ENCODE measurements at regions not wholly inside any gene's neighbourhood (a gene's known extent, or its start where the extent isn't known, plus 50 kb on each side); places are given as distances from the start of the nearest gene placed in this dataset.
"Not testable (repeated sequence)": the region's sequence is repeated elsewhere in the genome, so short reads cannot be mapped to it uniquely, and the experiment has no call there.

- DNase-seq (ENCODE audit: low read depth in 2 of 2), result no peak
Observed at GRCh38 chr3:81863756-81864155, 102.3 kb upstream of the GBE1 start.

DNA sequence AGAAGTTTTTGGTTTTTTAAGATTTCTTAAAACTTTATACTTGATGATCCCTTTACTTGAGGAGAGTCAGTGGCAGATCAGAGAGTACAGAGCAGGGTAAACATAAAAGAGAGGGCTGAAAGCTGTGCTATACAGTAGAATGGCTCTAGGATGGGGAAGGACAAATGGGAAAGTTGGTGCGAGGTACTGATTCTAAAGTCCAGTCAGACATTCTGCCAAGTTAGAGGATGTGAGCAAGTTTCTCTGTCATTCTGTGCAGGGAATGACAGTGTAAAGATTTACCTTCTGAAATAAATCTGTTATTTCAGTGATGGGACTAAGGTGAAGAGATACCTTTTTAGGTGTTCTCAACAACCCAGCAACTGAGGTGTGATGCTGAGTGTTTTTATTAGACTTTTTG is 100.1 kb upstream of the GBE1 start:
- no peak for DNase-seq (ENCODE audit: low read depth in 2 of 2)

- no peak for DNase-seq (ENCODE audit: low read depth in 2 of 2)
Observed at GRCh38 chr3:81859524-81859923, 98.1 kb upstream of the GBE1 start.

GRCh38 chr3:81853431-81853830 is 92.0 kb upstream of the GBE1 start:
- DNase-seq (ENCODE audit: low read depth in 2 of 2), result no peak

- no peak for DNase-seq (ENCODE audit: low read depth in 2 of 2)
Observed at GRCh38 chr3:81851176-81851575, 89.7 kb upstream of the GBE1 start.

DNA sequence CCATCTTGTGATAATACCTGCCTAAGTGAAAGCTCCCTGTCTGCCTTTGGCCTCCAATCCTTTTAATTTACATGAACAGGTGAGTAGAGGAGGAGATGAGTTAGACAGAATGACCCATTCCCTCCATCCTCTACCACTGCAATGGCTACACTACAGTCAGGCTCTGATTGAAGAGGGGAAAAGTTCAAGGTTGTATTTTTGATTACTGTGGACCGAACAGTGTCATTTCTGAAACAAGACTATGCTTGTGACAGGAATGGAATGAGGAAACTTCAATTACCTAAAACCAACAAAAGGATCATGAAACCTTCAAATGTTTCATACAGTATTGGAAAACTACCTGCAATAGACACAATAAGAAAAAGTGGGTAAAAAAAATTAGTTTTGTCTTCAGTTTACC is 85.5 kb upstream of the GBE1 start:
- DNase-seq (ENCODE audit: low read depth in 2 of 2), result no peak

GRCh38 chr3:81841540-81841939 is 80.1 kb upstream of the GBE1 start:
- DNase-seq (ENCODE audit: low read depth in 2 of 2), result no peak

DNA sequence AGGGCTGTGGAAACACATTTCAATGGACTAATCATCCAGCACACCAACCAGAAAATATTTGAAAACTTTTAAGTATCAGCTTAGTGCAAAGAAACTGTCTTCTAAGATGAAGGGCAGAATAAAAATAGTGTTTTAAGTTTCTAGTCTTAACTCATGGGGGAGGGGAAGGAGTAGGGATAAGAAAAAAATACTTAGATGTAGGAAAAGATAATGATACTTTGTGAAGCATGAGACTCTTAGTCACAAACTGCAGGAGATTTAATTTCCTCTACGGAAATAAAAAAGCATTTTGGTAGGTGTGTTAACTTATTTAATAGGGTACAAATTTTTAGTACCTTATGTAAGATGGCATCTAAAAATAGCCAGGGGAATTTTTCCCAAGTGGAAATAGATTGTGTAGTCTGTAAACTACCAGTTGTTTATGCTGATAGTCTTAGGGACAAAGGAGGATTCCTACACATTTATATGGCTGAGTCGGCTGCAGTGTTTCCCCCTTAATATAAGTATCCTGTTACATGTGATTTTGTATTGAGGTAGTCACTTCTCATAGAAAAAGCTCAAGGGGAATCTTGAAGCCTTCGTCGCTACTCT is 78.2 kb upstream of the GBE1 start:
- no peak for DNase-seq (ENCODE audit: low read depth in 2 of 2)

GRCh38 chr3:81838457-81838856 is 77.0 kb upstream of the GBE1 start:
- no peak for DNase-seq (ENCODE audit: low read depth in 2 of 2)

DNA sequence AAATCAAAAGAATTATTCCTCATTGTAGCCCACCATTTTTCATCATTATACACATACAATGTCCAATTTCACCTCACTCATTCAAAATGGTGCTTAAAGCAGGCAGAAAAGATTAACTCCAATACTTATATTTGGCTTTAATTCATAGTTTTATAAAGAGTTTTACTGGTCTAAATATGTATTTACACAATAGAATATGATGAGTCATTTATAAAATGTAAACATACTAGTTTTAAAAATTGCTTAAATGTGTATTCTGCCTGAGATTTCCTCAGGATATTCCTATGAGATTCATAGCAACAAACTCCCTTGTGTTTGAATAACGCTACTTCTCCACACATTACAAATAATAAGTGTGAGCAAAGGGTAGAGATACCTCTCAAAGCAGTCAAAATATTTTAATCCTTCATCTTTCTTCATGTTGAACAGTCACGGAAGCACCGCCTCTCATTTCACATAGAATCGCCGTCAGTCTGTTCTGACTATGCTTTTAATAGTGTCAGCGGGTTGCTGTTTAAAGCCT is 75.7 kb upstream of the GBE1 start:
- DNase-seq (ENCODE audit: low read depth in 2 of 2), result no peak

GRCh38 chr3:81829937-81830336 is 68.5 kb upstream of the GBE1 start:
- no peak for DNase-seq (ENCODE audit: low read depth in 2 of 2)

DNA sequence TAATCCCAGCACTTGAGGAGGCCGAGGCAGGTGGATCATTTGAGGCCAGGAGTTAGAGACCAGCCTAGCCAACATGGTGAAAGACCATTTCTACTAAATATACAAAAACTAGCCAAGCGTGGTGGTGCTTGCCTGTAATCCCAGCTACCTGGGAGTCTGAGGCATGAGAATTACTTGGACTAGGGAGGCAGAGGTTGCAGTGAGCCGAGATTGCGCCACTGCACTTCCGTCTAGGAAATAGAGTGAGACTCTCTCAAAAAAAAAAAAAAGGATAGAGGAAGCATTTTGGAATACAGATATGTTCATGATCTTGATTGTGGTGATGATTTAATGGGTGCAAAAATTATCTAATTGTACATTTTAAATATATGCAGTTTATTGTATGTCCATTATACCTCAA is 67.8 kb upstream of the GBE1 start:
- DNase-seq (ENCODE audit: low read depth in 2 of 2), result not testable (repeated sequence)

DNA sequence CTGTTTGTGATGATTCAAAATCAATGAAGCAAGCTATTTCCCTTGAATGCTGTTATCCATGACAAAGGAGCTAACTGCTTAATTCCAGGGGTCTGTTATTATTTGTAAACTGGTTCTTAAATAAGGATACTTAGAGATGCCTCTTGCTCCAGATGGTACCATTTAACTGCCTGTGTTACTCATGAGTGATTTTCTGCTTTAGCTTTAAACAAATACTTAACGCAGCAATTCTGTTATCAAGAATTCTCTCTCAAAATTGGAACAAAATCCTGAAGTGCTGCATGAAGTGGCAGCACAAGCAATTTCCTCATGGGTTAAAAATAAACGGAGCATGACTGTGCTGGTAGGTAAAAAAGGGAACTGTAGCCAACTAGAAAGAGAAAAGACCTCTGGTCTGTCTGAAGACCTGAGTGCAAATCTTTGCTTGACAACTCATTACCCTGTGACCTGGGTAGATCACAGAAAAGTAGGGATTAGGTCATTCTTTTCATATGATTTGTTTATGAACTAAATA is 62.5 kb upstream of the GBE1 start:
- DNase-seq (ENCODE audit: low read depth in 2 of 2), result no peak

GRCh38 chr3:81823086-81823485 is 61.6 kb upstream of the GBE1 start:
- no peak for DNase-seq (ENCODE audit: low read depth in 2 of 2)

DNA sequence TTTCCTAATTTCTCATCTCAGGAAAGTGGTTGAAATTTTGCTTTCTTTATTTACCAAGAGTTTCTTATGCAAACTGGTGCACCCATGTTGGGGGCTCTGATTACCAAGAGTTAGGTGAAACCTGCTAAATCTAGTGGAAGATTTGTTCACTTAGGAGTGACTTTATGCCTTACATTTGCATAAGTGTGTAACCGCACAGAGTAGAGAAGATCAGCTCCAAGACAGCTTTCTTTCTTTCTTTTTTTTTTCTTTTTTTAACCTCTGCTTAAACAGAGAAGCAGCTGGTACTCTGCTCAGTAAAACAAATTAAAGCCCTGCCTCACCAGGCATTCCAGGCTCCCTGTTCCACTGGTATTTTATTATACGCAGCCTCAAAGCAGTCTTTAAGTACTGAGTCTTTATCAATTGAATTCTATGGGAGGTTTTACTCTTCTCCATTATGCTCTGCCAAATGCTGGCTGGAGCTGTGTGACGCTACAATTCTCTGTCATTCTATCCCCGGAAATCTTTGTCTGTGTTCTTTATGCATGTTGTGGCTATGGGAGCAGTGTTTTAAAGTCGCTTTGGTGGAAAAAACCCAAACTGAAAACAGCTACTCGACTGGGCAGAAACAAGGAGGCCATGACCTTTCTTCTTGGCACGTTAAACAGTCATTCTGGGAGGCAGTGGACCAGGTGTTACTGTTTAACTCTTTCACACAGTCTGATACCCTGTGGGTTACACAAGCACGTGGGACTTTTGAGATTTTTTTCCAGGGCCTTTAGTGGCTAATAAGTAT is 55.2 kb upstream of the GBE1 start:
- no peak for DNase-seq (ENCODE audit: low read depth in 2 of 2)

DNA sequence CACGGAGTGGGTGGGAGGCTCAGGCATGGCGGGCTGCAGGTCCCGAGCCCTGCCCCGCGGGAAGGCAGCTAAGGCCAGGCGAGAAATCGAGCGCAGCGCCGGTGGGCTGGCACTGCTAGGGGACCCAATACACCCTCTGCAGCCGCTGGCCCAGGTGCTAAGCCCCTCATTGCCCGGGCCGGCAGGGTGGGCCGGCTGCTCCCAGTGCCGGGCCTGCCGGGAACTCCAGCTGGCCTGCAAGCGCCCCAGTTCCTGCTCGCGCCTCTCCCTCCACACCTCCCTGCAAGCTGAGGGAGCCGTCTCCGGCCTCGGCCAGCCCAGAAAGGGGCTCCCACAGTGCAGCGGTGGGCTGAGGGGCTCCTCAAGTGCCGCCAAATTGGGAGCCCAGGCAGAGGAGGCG is 50.7 kb upstream of the GBE1 start:
- DNase-seq (ENCODE audit: low read depth in 2 of 2), result not testable (repeated sequence)

Measured in stimulated activated CD8-positive, alpha-beta memory T cell treated with anti-CD3 and anti-CD28 coated beads, Interleukin-2, amount 100 ng/mL, for 48 hours (primary cell).